ENCODE measurements at regions not wholly inside any gene's neighbourhood (a gene's known extent, or its start where the extent isn't known, plus 50 kb on each side); places are given as distances from the start of the nearest gene placed in this dataset.

GRCh38 chr11:92357841-92358240 is 133.2 kb downstream of the FAT3 start:
- Histone ChIP-seq H3K27me3 (replicated peaks; ENCODE audit: insufficient read depth) (no peaks in the 10 kb centered on the region), H3K27ac (no peak overlapping the region), H3K36me3 (no peaks in the 10 kb centered on the region), H3K4me1 (ENCODE audit: control insufficient read depth in 1 of 2, low read depth in 2 of 2) (peaks cover 0 to 6% of the 10 kb centered on the region in 2 donors), H3K9me3 (no peaks in the 10 kb centered on the region), H3K4me3 (no peak overlapping the region)
- ATAC-seq (ENCODE audit: insufficient number of reproducible peaks, low FRiP score, low read depth) (no peak), DNase-seq (ENCODE audit: low spot score) (no peak)
- TF ChIP-seq CTCF (IDR thresholded peaks at IDR 0.05), result no peak

- TF ChIP-seq CTCF (IDR thresholded peaks at IDR 0.05), result no peak
- Histone ChIP-seq H3K4me3 (no peak overlapping the region), H3K27ac (no peak overlapping the region), H3K9me3 (no peaks in the 10 kb centered on the region), H3K4me1 (ENCODE audit: control insufficient read depth in 1 of 2, low read depth in 2 of 2) (peaks cover 0 to 6% of the 10 kb centered on the region in 2 donors), H3K36me3 (no peaks in the 10 kb centered on the region), H3K27me3 (replicated peaks; ENCODE audit: insufficient read depth) (no peaks in the 10 kb centered on the region)
- ATAC-seq (ENCODE audit: insufficient number of reproducible peaks, low FRiP score, low read depth) (no peak), DNase-seq (ENCODE audit: low spot score) (no peak)
These were observed 136.9 kb downstream of the FAT3 start for GRCh38 chr11:92361551-92361950.

- no peak for TF ChIP-seq CTCF (IDR thresholded peaks at IDR 0.05)
These were observed 138.4 kb downstream of the FAT3 start for GRCh38 chr11:92362989-92363388.

GRCh38 chr11:92364177-92364576 is 139.6 kb downstream of the FAT3 start:
- Histone ChIP-seq H3K9me3 (no peaks in the 10 kb centered on the region), H3K4me3 (no peak overlapping the region), H3K36me3 (no peaks in the 10 kb centered on the region), H3K27ac (no peak overlapping the region), H3K27me3 (replicated peaks; ENCODE audit: insufficient read depth) (no peaks in the 10 kb centered on the region), H3K4me1 (ENCODE audit: control insufficient read depth in 1 of 2, low read depth in 2 of 2) (peaks cover 0 to 6% of the 10 kb centered on the region in 2 donors)
- no peak for ATAC-seq (ENCODE audit: insufficient number of reproducible peaks, low FRiP score, low read depth)
- no peak for DNase-seq (ENCODE audit: low spot score)
- TF ChIP-seq CTCF (IDR thresholded peaks at IDR 0.05), result no peak

More at GRCh38 chr11:92362989-92363388, 138.4 kb downstream of the FAT3 start:
- Histone ChIP-seq H3K36me3 (no peaks in the 10 kb centered on the region), H3K27ac (no peak overlapping the region), H3K4me3 (no peak overlapping the region), H3K27me3 (replicated peaks; ENCODE audit: insufficient read depth) (no peaks in the 10 kb centered on the region), H3K9me3 (no peaks in the 10 kb centered on the region), H3K4me1 (ENCODE audit: control insufficient read depth in 1 of 2, low read depth in 2 of 2) (peaks cover 0 to 6% of the 10 kb centered on the region in 2 donors)
- DNase-seq (ENCODE audit: low spot score) (no peak), ATAC-seq (ENCODE audit: insufficient number of reproducible peaks, low FRiP score, low read depth) (no peak)

GRCh38 chr11:92376146-92376599 is 151.6 kb downstream of the FAT3 start:
- DNase-seq (ENCODE audit: low spot score) (no peak), ATAC-seq (ENCODE audit: insufficient number of reproducible peaks, low FRiP score, low read depth) (no peak)
- no peak overlapping the region for H3K4me3 ChIP-seq
- no peaks in the 10 kb centered on the region for H3K36me3 ChIP-seq
- H3K4me1 ChIP-seq (ENCODE audit: control insufficient read depth in 1 of 2, low read depth in 2 of 2), result peaks cover 0 to 1% of the 10 kb centered on the region in 2 donors
- H3K9me3 ChIP-seq, result no peaks in the 10 kb centered on the region
- no peaks in the 10 kb centered on the region for H3K27me3 ChIP-seq (replicated peaks; ENCODE audit: insufficient read depth)
- no peak for TF ChIP-seq CTCF (IDR thresholded peaks at IDR 0.05)
- no peak overlapping the region for H3K27ac ChIP-seq

Measured in thoracic aorta (tissue), 2 donors.